HG02981 (cell line): ENCODE measurements at regions not wholly inside any gene's neighbourhood (a gene's known extent, or its start where the extent isn't known, plus 50 kb on each side); places are given as distances from the start of the nearest gene placed in this dataset.

ENCODE experiments used
- ATAC-seq: cut with Tn5 transposase; IDR thresholded peaks from one replicate; pipeline ENCODE4 v1.9.1; 2021; ENCODE audit warnings: mild to moderate bottlenecking, moderate library complexity; ENCODE audit not compliant: unreplicated experiment

DNA sequence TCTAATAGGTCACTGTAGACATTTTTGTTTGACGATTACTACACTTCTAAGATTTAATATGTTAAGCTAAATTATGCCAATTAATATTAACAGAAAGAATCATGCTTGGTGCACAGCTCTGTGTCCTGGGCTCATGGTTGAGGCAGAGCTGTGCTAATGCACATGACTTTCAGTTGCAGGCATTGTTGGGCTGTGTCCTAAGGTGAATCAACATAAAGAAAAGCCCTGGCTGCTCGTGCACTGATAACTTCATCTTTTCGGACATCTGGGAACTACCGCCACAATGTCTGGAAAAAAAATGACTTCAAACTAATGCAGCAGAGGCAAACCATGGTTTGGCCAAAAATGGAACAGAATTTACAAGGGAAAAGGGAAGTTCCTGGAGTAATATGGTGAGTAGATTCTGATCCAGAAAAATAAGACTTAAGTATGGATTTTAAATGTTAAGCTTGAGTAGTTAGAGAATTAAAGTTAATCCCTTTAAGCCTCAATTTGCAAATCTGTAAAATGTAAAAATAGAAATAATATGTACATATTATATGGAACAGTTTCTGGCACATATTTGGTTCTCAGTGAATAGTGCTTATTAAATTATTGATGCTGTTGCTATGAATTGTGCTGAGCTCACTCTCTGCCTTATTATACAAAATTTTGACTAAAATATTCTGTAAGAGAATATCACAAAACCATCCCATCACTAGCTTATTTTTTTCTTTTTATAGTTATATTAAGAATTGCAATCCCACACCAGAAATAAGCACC, 186.1 kb downstream of the BRINP2 start:
- no peak for ATAC-seq

DNA sequence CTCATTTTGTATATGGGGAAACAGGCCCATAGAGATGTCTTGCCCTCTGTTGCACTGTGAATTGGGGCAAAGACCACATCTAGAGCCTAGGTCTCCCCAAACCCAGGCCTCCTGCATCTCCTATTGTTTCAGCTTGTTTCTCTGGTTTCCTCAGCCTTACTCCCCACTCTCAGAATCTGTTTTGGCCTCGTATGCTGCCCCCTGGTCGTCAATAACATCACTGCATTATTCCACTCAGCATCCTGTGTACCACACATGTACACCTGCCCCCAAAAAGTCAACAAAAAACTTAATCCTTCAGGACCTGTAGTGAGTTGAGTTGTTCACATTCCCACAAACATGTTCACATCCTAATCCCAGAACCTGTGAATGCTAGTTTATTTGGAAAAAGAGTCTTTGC, 184.8 kb downstream of the BRINP2 start:
- no peak for ATAC-seq

DNA sequence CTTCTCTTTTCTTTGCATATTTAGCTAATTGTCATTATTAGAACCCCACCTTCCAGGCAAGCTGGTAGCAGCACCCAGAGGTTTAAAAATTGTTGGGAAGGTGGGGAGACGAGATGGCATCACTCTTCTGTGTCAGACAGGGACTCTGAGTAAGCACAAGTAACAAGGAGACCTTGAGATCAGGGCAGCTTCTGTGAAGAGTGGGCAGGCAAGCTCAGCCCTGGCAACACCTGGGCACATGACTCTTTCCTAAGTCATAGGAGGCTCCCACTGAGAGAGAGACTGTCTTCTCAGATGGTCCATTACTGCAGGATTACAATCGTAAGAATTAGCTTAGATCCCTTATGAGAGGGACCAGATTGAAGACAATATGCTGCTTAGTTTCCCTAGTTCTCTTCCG, 183.5 kb downstream of the BRINP2 start:
- ATAC-seq, result no peak

DNA sequence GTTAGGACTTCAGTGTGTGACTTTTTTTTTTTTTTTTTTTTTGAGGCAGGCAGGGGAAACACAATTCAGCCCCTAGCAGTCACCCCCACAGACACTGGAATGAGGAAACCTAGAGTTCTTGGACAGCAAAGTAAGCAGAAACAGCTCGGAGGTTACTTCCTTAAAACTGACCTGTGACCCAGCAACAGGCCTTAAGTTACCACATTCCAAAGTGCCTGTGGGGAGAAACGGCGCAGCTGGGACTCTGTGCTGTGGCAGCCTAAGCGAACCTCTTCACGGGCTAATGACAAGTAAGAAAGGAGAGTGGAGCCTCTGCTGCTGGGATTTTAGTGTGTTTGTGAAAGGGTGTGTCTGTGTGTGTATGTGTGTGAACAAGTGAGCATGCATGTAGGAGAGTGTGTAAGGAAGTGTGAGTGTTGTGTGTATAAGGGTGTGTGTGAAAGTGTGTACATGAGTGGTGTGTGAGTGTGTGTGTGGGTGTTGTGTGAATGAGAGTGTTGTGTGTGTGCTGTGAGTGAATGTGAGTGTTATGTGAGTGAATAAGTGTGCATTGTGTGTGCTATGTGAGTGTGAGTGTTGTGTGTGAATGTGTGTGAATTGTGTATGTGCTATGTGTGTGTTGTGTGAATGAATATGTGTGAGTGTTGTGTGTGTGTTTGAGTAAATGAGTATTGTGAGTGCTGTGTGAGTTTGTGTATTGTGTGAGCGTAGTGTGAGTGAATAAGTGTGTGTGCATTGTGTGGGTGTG, 180.8 kb downstream of the BRINP2 start:
- ATAC-seq, result no peak

DNA sequence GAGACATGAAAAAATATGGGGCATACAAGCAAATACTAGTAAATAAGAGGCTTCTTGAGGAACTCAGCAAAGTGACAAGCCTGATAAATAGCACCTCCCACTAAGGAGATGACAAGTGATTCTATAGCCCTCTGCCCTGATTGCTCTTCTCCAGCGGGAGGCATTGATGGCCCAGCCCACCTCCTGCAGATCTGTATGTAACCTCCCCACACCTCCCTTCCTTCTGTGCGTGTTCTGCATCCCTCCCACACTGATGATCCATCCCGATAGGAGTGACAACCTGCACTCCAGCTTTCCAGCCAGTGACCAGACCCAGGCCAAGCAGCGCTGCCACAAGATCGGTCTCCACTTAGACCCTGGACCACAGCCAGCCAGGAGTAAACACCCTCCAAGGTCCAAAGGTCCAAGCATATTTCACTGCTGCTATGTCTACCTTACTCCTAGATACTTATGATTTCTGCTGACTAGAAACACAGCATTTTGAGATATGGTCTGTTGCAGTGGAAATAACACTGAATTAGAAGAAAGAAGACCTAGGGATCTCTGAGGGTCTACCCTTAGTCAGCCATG, 176.1 kb downstream of the BRINP2 start:
- no peak for ATAC-seq

DNA sequence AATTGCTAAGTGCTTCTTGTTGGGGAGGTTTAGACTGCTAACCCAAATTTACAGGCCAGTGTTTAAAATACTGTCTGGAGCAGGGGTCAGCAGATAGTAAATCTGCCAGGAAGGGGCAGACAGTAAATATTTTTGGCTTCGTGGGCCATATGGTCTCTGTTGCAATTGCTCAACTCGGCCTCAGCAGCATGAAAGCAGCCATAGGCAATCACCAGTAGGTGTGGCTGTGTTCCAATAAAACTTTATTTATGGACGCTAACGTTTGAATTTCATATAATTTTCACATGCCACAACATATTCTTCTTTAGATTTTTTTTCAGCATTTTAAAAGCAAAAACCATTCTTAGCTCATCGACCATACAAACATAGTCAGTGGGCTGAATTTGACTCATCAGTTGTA, 172.7 kb downstream of the BRINP2 start:
- no peak for ATAC-seq

DNA sequence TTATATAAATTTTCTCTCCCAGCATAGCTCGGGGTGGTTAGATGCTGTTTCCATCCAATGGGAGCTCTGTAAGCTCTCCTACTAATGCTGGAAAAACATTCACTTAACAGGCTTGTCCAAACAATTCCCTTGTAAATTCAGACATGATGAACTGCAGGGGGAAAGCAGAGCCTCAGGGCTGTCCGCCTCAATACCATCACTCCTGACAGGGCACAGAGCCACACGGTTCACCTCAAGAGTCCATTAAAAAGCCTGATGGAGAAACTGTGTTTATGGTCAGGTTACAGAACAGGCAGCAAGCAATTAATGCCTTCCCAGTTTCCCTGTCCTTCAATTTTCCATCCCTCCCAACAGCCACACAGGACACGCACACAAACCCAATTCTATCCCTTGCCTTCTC, 171.0 kb downstream of the BRINP2 start:
- ATAC-seq, result no peak

DNA sequence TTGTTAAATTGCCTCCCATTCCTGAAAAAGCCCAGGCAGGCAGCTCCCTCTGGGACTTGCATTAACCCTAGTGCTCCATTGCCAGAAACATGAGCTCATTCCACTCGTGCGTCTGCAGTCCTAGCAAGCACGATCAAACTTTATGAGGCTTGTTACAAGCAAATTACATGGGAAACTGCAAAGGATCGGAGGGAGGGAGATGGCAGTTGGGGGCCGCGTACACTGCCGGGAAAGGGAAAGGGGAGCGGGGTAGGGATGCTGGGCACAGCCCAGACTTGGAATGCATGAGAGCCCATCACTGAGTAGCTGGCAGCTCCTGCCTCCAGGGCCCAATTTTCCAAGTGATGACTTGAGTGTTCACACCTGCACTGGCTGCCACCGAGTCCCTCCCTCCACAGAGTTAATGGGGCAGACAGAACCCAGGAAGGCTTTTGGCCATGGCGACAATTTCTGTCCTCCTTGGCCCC, 169.9 kb downstream of the BRINP2 start:
- no peak for ATAC-seq

DNA sequence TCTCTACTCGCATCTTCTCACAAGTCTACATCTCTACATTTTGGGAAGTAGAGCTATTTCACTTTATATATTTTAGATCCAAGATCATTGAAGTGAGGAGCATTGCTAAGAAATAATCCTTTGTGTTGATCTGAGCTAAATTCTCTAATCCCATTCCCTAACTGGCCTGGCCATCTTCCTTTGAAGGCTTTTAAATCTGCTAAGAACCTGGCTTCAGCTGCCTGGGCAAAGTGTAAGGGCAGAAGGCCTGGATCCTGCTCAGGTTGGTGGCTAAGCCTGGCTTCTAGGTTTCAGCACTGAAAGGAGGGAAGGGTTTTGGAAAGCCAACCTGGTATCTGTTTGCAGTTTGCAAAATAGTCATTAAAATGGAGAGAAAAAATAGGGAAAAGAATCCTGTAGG, 167.6 kb downstream of the BRINP2 start:
- no peak for ATAC-seq

DNA sequence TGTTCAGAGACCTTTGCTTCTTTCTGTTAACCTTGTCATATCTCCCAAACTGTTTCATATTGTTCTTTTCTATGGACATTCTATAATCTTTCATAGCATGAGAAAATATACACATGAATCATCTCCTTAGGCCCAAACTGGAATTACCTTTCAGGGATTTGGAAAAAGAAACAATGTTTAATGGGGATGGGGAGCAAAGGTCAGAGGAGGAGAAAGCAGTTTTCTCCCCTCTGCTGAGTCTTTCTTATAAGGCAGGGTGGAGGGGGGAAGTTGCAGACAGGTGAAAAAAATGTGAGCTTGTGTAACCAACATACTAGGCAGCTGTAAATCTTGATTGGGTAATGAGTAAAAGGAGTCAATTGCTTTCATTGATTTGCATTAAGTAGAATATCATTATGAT, 164.1 kb downstream of the BRINP2 start:
- no peak for ATAC-seq

DNA sequence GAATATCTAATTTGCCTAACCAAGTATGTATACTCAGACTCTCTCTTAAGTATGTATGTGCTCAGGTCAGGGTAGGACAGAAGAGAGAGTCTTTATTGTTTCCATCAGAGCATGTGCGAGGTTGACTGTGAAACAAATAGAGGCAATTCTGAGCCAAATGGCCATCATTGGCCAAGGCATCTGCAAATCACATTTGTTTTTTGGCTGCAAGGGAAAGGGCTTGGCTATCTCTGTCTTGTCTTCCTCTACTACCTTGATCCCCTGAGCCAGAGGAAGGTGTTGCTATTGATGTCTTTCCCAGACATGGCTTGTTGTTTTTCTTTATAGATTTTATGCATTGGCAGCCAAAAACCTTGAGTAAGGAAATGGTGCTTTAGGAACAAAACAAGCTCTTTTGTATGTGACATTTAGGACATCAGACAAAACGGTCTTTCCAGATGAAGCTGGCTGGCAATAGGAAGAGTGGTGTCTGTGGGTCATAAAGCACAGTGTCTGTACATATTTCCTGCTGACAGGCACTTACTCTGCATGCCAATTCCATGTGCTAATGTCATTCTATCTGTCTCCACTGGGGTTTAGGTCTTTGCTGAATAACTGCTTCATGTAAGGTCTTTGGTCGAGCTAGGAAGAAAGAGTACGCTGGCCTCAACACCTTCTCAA, 163.3 kb downstream of the BRINP2 start:
- ATAC-seq, result no peak
